Endometrium (tissue), 2 donors: ENCODE measurements at regions not wholly inside any gene's neighbourhood (a gene's known extent, or its start where the extent isn't known, plus 50 kb on each side); places are given as distances from the start of the nearest gene placed in this dataset.
A peak's percentile ranks its signal among the peaks of the same experiment; 100 is the strongest.

Experiments used
- FAIRE-seq: peaks from 2 replicates; lab custom pipeline; 2012; peaks lifted over from hg19 to GRCh38; lab: Jason Lieb, UNC
- donor health status: control.
- donor health status: control.

- no peak for FAIRE-seq
These were observed 2002.9 kb upstream of the NUDT12 start for GRCh38 chr5:105565531-105565930.

- FAIRE-seq, result no peak
These were observed 2001.3 kb upstream of the NUDT12 start for GRCh38 chr5:105563842-105564241.

- no peak for FAIRE-seq
These were observed 1992.1 kb upstream of the NUDT12 start for GRCh38 chr5:105554568-105555169.

DNA sequence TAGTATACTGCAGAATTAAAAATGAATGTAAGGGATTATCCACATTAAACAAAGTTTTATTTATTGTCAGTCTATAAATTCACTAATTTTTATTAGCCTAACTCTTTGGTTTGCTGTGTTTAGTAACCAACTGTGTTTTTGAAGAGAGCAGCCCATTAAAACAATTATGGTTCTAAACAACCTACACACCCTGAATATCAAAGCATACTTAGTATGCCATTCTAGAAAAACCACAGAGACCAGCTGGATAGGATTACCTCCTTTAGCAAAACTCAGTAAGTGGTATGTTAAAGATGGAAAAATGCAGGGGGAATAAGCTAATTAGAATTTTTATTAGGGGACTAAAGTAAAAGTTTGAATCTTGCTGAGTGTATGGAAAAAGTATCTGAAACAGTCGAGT is 1981.7 kb upstream of the NUDT12 start:
- no peak for FAIRE-seq

DNA sequence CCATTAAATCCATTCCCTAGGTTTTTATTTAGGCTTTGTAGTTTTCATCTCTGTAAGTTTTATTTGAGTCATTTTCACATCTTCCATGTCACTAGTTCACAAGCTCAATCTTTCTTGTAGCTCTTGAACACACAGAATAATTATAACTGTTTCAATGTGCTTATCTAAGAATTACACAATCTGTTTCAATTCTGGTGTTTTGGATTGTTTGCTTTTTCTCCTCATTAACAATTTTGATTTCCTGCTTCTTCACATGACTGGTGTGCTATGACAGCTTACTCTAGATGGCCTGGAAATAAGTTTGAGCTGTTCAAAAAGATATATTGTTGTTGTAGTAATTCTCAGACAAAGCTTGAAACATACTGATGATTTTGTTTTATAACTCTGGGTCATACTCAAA is 1974.1 kb upstream of the NUDT12 start:
- no peak for FAIRE-seq

GRCh38 chr5:105530716-105531261 is 1968.2 kb upstream of the NUDT12 start:
- no peak for FAIRE-seq

DNA sequence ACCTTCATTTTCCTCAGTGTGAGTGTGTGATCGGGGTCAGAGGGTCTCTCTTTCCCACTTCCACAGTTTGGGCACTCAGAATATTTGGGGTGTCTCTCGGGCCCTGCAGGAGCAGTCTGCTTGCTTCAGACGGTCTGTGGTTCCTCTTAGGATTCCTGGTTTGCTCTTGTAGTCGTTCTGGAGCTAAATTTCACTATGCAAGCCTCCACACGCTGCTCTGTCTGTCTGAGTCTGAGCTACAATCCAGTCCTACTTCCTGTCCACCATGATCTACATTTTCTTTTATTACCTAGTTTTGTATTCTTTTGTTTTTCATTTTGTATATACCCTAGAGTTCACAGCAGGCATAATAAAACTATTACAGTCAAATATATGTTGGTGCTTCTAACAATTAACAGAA is 1967.3 kb upstream of the NUDT12 start:
- FAIRE-seq, result no peak

DNA sequence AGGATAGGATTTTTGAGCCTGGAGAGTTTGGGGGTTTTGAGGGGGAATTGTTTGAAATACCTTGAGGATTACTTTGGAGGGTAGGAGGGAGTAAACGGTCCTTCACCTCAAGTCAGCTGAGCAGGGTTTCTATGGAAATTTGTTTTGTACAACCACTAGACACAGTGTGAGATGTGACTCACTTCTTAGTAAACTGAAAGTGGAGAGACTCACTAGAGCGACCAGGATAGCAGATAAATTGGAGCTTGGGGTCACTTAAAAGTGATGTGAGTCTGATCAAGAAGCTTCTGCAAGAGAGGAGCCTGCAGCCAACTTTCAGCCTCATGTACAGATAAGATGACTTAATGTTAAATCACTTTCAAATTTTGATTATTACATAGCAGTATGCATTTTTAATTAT is 1945.9 kb upstream of the NUDT12 start:
- no peak for FAIRE-seq

DNA sequence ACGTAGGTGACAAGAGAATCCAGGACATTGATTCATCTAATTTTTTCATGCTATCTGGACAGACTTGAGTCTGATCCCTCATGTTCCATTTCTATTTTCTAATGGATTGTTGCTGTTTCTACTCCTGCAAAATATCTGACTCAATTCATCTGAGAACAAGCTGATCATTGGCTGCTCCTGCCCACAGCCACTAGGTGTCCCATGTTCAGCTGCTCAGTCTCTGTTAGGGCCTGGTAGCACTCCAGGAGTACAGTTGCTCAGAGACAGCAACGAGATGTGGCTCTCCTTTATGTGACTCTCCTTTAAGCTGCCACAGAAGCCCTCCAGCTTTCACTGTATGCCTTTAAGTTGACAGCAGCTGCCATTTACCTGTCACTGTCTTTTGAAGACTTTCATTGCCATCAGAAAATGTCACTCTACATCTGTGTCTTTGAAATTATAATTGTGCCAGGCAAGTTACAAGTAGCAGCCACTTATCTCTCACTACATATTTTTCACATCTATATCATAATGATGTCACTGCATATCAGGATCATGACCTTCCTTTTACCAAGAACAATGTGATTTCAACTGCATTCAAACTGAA is 1944.2 kb upstream of the NUDT12 start:
- no peak for FAIRE-seq

DNA sequence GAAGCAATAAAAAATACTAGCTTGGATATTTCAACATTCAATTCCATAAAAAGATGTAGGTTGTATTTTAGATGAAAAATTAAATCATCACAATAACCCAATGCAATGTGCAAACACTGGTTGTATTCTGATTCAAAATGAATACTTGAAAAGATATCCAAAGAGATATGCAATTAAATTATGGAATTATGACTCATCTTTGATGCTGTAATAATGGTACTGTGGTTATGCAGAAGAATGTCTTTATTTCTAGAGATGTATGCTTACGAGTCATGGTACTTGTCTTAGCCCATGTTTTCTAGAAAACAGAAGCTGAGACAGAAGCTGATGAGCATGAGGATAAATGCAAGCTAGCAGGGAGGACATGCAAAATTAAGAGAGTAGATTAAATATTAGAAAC is 1941.4 kb upstream of the NUDT12 start:
- FAIRE-seq, result no peak

GRCh38 chr5:105501315-105501714 is 1938.7 kb upstream of the NUDT12 start:
- FAIRE-seq, result no peak

DNA sequence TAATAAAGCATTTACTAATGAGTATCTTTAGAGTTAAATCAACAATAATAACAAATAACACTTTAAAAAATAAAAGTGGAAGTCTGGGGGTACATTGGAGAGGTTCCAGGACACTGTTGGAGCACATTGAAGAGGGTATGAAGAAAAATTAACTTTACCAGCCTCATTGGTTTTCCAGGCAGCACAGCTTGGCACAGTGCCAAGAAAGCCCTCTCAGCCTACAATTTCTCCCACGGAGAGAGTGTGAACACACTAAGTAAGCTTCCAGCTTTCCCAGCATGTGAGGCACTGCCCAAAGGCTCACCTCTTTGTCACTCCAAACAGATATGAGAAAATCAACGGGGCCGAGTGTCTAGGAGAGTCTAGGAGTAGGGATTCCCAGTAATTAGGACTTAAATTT is 1912.8 kb upstream of the NUDT12 start:
- no peak for FAIRE-seq

DNA sequence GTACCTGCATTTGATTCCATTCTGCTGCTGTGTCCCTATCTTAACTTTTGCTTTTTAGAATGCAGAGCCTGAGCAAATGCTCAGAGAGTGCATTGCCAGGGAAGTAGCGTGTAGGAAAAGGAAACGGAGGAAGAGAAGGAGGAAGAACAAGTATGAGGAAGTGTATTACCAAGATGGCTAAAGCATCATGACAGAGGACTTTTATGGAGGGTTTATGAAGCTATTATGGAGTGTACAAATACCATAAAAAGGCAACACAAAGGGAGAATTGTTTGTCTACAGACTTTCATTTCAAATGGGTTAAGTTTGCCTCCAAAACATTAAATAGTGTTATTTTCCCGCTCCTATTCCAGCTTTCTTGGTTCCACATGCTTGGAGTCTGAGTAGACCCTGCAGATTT is 1899.8 kb upstream of the NUDT12 start:
- FAIRE-seq, result no peak

GRCh38 chr5:105460721-105461120 is 1898.1 kb upstream of the NUDT12 start:
- no peak for FAIRE-seq

DNA sequence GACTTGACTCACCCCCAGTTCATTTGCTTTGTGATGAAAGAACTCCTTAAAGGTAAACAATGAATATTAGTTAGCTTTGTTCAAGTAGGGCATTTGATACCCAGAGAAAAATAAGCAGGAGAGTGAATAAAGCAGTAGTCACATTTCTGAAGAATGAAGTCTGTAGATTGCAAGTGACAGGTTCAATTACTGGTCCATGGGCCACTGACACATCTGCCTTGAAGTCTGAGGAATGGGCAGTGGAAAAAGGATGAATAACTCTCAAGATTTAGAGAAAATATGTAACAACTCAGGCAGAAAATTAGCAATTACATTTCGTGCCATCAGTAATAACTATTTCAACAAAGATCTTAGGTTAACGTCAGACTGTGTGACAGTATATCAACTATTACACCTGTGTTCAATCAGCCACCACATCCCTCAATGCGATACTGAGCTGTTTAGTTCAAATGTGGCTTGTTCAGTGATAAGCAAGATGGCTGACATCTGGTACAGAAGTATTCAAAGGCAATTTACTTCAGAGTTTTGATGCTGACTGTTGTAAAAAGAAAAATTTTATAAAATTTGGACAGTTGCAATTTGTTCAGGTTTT is 1890.7 kb upstream of the NUDT12 start:
- no peak for FAIRE-seq

GRCh38 chr5:105448271-105448670 is 1885.7 kb upstream of the NUDT12 start:
- no peak for FAIRE-seq

GRCh38 chr5:105430516-105430915 is 1867.9 kb upstream of the NUDT12 start:
- no peak for FAIRE-seq

- FAIRE-seq, result no peak
These were observed 1866.1 kb upstream of the NUDT12 start for GRCh38 chr5:105428451-105429380.

DNA sequence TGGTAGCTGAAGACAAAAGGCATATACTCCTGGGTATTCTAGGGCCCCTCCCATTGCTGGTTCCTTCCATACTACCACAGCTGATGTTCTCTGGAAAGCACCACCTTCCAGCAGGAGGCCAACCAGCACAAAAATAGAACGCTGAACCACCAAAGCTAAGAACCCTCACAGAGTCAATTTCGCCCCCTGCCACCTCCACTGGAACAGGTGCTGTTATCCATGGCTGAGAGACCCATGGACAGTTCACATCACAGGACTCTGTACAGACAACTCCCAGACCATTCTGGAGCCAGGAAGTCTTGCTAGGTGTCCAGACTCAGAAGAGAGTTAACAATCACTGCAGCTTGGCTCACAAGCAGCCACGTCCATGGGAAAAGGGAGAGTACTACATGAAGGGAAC is 1851.5 kb upstream of the NUDT12 start:
- no peak for FAIRE-seq

DNA sequence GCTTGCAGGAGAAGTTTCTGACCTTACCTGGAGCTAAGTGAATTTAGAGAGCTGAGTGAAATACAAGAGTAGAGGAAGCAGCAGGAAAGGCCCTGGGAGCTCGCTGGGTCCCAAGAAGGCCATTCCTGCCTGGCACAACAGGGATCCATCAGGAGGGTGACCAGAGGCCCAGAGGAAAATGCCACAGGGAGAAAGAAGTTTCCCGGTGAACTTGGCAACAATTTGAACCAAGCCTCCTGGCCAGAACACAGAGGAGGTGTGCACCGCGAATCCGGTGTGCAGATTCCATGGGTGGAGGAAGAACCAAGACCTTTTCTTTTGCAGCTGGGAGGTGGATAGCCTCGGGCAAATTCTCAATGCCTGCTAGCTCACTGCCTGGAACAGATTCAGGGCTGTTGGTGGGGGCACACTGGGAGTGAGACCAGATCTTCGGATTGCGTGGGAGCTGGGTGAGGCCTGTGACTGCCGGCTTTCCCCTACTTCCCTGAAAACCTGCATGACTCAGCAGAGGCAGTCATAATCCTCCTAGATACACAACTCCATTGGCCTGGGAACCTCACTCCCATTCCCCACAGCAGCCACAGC is 1850.9 kb upstream of the NUDT12 start:
- no peak for FAIRE-seq

DNA sequence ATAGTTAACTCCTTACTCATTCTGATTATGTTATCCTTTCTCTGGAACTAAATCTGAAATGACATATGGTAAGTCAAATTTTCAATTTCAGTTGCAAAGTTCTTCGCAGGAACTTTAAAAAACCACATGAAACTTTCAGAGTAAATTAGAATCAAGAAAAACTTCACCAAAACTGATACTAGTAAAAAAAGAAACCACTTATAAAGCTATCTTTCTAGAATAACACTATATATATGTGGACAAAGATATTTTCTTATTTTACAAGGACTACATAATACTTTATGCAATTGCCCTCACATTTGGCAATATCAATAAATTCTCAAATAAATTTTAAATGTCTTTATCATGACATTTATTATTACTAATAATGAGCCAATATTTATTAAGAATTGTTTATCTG is 1847.1 kb upstream of the NUDT12 start:
- peak; percentile 45 for FAIRE-seq

DNA sequence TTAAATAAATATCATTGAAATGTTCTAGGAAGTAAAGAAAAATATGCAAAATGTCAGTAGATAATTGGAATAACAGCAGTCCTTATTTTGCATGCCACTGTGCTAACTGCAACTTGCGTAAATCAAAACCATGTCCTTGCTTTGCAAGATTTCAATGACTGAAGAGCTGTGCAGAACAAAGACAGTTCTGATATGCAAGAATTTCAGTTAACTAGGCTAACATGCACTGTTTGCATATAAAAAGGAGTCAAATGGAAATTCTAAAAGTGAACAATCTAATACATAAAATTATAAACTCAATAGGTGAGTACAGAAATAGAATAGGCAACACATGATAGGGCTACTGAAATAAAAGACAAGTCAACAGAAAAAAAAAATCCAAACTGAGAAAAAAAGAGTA is 1844.6 kb upstream of the NUDT12 start:
- no peak for FAIRE-seq
